IMR-90 (cell line): ENCODE measurements at regions not wholly inside any gene's neighbourhood (a gene's known extent, or its start where the extent isn't known, plus 50 kb on each side); places are given as distances from the start of the nearest gene placed in this dataset.

ENCODE experiments used
- ATAC-seq: fragments of 200-7000 bp; cut with Tn5 transposase; 2 replicates; pipeline ENCODE4 v1.9.1; 2020; ENCODE audit warnings: low read depth, mild to moderate bottlenecking, moderate library complexity
- BruUV-seq: library from RNA; stranded (reverse); fragments of 400-500 nt; replicated peaks from 2 replicates; lab custom pipeline; 2021; lab: Mats Ljungman, UMichigan
- CTCF ChIA-PET: fragments of 300-600 bp; formaldehyde crosslinking; extraction: SDS; loops from one replicate; lab custom pipeline; 2021; ENCODE audit warnings: antibody characterized with exemption; lab: Yijun Ruan, JAX
- POLR2A ChIA-PET: fragments of 300-600 bp; sonication (Branson Sonifier 250); formaldehyde crosslinking; loops from one replicate; lab custom pipeline; 2022; ENCODE audit warnings: antibody characterized with exemption; ENCODE audit not compliant: unreplicated experiment; lab: Charles Lee
- DNase-seq: peaks from one replicate; pipeline ENCODE4 v3.0.0; 2013
- H2AFZ ChIP-seq: replicated peaks from 2 replicates; pipeline ENCODE3; 2013; ENCODE audit warnings: low read length, mild to moderate bottlenecking; ENCODE audit not compliant: poor library complexity
- H2AK5ac ChIP-seq: 2 replicates; pipeline ENCODE4 v1.6.1; 2013; ENCODE audit warnings: low read depth, low read length, inconsistent platforms
- H2AK9ac ChIP-seq: replicated peaks from 2 replicates; pipeline ENCODE3; 2013; ENCODE audit warnings: mild to moderate bottlenecking, low read depth, low read length, moderate library complexity; ENCODE audit not compliant: poor library complexity
- H2BK120ac ChIP-seq: 2 replicates; pipeline ENCODE4 v1.6.1; 2013; ENCODE audit warnings: low read depth, low read length, inconsistent platforms
- H2BK15ac ChIP-seq: 3 replicates; pipeline ENCODE4 v1.6.1; 2013; ENCODE audit warnings: low read depth, low read length, inconsistent platforms
- H2BK20ac ChIP-seq: 2 replicates; pipeline ENCODE4 v1.6.1; 2013; ENCODE audit warnings: low read depth, mild to moderate bottlenecking, inconsistent platforms, low read length, moderate library complexity
- H2BK5ac ChIP-seq: 2 replicates; pipeline ENCODE4 v1.6.1; 2013; ENCODE audit warnings: mild to moderate bottlenecking, low read depth, low read length, inconsistent platforms; ENCODE audit not compliant: poor library complexity, severe bottlenecking
- H3K14ac ChIP-seq: replicated peaks from 2 replicates; pipeline ENCODE4 v1.6.1; 2013; ENCODE audit warnings: low read depth, low read length, inconsistent platforms
- H3K18ac ChIP-seq: 2 replicates; pipeline ENCODE4 v1.6.1; 2013; ENCODE audit warnings: low read depth, low read length, control low read depth
- H3K23ac ChIP-seq: 2 replicates; pipeline ENCODE4 v1.6.1; 2013; ENCODE audit warnings: low read depth, low read length, inconsistent platforms
- H3K27ac ChIP-seq: 2 replicates; pipeline ENCODE4 v1.5.1; 2013; ENCODE audit warnings: mild to moderate bottlenecking, control low read depth, low read length; ENCODE audit not compliant: insufficient read depth
- H3K27me3 ChIP-seq: 2 replicates; pipeline ENCODE4 v1.6.1; 2013; ENCODE audit warnings: low read length; ENCODE audit not compliant: control insufficient read depth, insufficient read depth
- H3K36me3 ChIP-seq: 2 replicates; pipeline ENCODE4 v1.6.1; 2013; ENCODE audit warnings: low read length, mixed read lengths; ENCODE audit not compliant: control insufficient read depth, insufficient read depth
- H3K4ac ChIP-seq: 2 replicates; pipeline ENCODE4 v1.6.1; 2013; ENCODE audit warnings: low read depth, low read length, inconsistent platforms
- H3K4me1 ChIP-seq: 2 replicates; pipeline ENCODE4 v1.6.1; 2013; ENCODE audit warnings: low read length, mixed read lengths; ENCODE audit not compliant: control insufficient read depth, insufficient read depth
- H3K4me2 ChIP-seq: 2 replicates; pipeline ENCODE4 v1.6.1; 2013; ENCODE audit warnings: low read depth, mild to moderate bottlenecking, control low read depth, low read length, moderate library complexity
- H3K4me3 ChIP-seq: 2 replicates; pipeline ENCODE4 v1.5.1; 2013; ENCODE audit warnings: low read depth, mild to moderate bottlenecking, control low read depth, low read length, moderate library complexity; ENCODE audit not compliant: insufficient read depth
- H3K56ac ChIP-seq: 2 replicates; pipeline ENCODE4 v1.6.1; 2013; ENCODE audit warnings: low read length, inconsistent platforms; ENCODE audit not compliant: insufficient read depth; ENCODE audit errors: extremely low read depth
- H3K79me1 ChIP-seq, 2 experiments: 2 replicates each; pipeline ENCODE4 v1.6.1; 2013; ENCODE audit warnings: low read length in 2 of 2, inconsistent platforms in 1 of 2, low read depth in 1 of 2
- H3K9ac ChIP-seq: 2 replicates; pipeline ENCODE4 v1.6.1; 2013; ENCODE audit warnings: low read depth, low read length, control low read depth
- H3K9me1 ChIP-seq: 2 replicates; pipeline ENCODE4 v1.6.1; 2013; ENCODE audit warnings: low read length, inconsistent platforms; ENCODE audit not compliant: insufficient read depth
- H3K9me3 ChIP-seq: 2 replicates; pipeline ENCODE4 v1.6.1; 2013; ENCODE audit warnings: low read length; ENCODE audit not compliant: control insufficient read depth, insufficient read depth
- H4K20me1 ChIP-seq: 2 replicates; pipeline ENCODE4 v1.6.1; 2013; ENCODE audit warnings: low read length, inconsistent platforms; ENCODE audit not compliant: insufficient read depth
- H4K5ac ChIP-seq: 2 replicates; pipeline ENCODE4 v1.6.1; 2013; ENCODE audit warnings: mild to moderate bottlenecking, low read depth, low read length, control low read depth
- H4K8ac ChIP-seq, 2 experiments: 2 replicates each; pipeline ENCODE4 v1.6.1; 2013; ENCODE audit warnings: low read depth in 2 of 2, low read length in 2 of 2, control low read depth in 1 of 2, inconsistent platforms in 1 of 2
- H4K91ac ChIP-seq: 2 replicates; pipeline ENCODE4 v1.6.1; 2013; ENCODE audit warnings: low read depth, low read length, inconsistent platforms; ENCODE audit not compliant: insufficient read depth
- CHD1 ChIP-seq: IDR thresholded peaks from 2 replicates; pipeline ENCODE4 v1.6.1; 2012; ENCODE audit warnings: low read depth, low read length, improper control_type of control experiment
- CTCF ChIP-seq: conservative IDR thresholded peaks from 2 replicates; pipeline ENCODE4 v1.5.1; 2012; ENCODE audit warnings: mild to moderate bottlenecking, low read depth, low read length, improper control_type of control experiment
- RAD21 ChIP-seq: IDR thresholded peaks from 2 replicates; pipeline ENCODE4 v1.6.1; 2012; ENCODE audit warnings: low read length, improper control_type of control experiment
- RFX5 ChIP-seq: IDR thresholded peaks from 2 replicates; pipeline ENCODE4 v1.8.0; 2012; ENCODE audit warnings: low read depth, mild to moderate bottlenecking, low read length, moderate library complexity
- SMC3 ChIP-seq: fragments of 150-350 bp; IDR thresholded peaks from 2 replicates; pipeline ENCODE4 v1.6.1; 2016; ENCODE audit warnings: low read depth, mild to moderate bottlenecking, antibody characterized with exemption, low read length, moderate library complexity
- WGBS, 2 experiments: methylation state at CpG; one replicate each; pipeline versions ENCODE4 v1.1.5 to v1.1.7; 2013; ENCODE audit warnings: missing lambda C conversion rate in 2 of 2; ENCODE audit not compliant: insufficient read length in 1 of 2; ENCODE audit errors: extremely low coverage in 2 of 2; 5-methylcytosine and 5-hydroxymethylcytosine counted together
- dilution Hi-C: fragments of 300-500 bp; cut with HindIII; formaldehyde crosslinking; loops from one replicate; pipeline ENCODE4 v1.14.3; 2018; ENCODE audit warnings: low sequenced_read_pairs; ENCODE audit not compliant: unreplicated experiment
- in situ Hi-C: fragments of 300-500 bp; cut with MboI; formaldehyde crosslinking; loops from 3 replicates; pipeline ENCODE4 v1.14.3; 2019; ENCODE audit warnings: low sequenced_read_pairs, inconsistent platforms, mixed read lengths
- intact Hi-C: fragments of 100-400 bp; cut with micrococcal nuclease; formaldehyde crosslinking; loops from 2 replicates; pipeline ENCODE4 v1.10.0; 2022

DNA sequence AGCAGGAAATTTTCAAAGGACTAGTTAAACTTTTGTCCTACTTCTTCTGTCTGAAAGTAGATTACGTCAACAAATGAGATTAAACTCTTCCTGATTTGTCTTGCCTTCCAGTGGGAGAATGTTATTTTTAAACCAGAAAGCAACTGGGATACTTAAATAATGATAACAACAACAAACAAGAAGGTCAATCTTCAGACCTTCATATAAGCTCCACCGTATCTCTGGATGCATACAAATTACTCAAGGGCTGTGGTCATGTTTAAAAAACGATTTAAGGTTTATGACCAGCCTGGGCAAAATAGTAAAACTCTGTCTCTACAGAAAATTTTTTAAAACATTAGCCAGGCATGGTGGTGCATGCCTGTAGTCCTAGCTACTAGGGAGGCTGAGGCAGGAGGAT is 145.3 kb upstream of the NPHP3 start:
- no CpG with 5 or more reads among the region's 3 CpGs for WGBS, 2 experiments
- no peak overlapping the region for H3K18ac ChIP-seq
- no peak overlapping the region for H3K9ac ChIP-seq
- POLR2A ChIA-PET = no interaction called here
- no peaks in the 10 kb centered on the region for H3K79me1 ChIP-seq
- TF ChIP-seq SMC3 (no peak), CTCF (no peak), CHD1 (no peak), RAD21 (no peak), RFX5 (no peak)
- H3K4ac ChIP-seq = no peak overlapping the region
- no peak overlapping the region for H2BK20ac ChIP-seq
- H2BK15ac ChIP-seq = no peak overlapping the region
- CTCF ChIA-PET = no interaction called here
- H3K14ac ChIP-seq = no peak overlapping the region
- H3K4me1 ChIP-seq = no peaks in the 10 kb centered on the region
- no peak overlapping the region for H3K56ac ChIP-seq
- dilution Hi-C loops = no loop called here
- no TSS peak for BruUV-seq
- intact Hi-C loops = no loop called here
- H4K5ac ChIP-seq = no peak overlapping the region
- no peak overlapping the region for H2BK120ac ChIP-seq
- H3K36me3 ChIP-seq = no peaks in the 10 kb centered on the region
- H4K8ac ChIP-seq = no peak overlapping the region
- in situ Hi-C loops = no loop called here
- ATAC-seq = no peak
- H2AFZ ChIP-seq = no peak overlapping the region
- DNase-seq = no peak
- no peaks in the 10 kb centered on the region for H3K9me3 ChIP-seq
- no peaks in the 10 kb centered on the region for H3K9me1 ChIP-seq
- no peak overlapping the region for H3K4me3 ChIP-seq
- H3K4me2 ChIP-seq = no peak overlapping the region
- no peak overlapping the region for H2BK5ac ChIP-seq
- peaks cover 4% of the 10 kb centered on the region; the same call in 1 of the 2 replicates for H3K27me3 ChIP-seq
- H4K91ac ChIP-seq = no peak overlapping the region
- no peak overlapping the region for H2AK9ac ChIP-seq
- no peak overlapping the region for H2AK5ac ChIP-seq
- H3K23ac ChIP-seq = no peak overlapping the region
- no peaks in the 10 kb centered on the region for H4K20me1 ChIP-seq
- H3K27ac ChIP-seq = no peak overlapping the region
